NOMO-1 treated with DMSO at 0.1 percent for 48 hours (cell line): ENCODE measurements at regions not wholly inside any gene's neighbourhood (a gene's known extent, or its start where the extent isn't known, plus 50 kb on each side); places are given as distances from the start of the nearest gene placed in this dataset.

Experiments used
- DNase-seq: peaks from one replicate; lab custom pipeline; 2025; ENCODE audit not compliant: unreplicated experiment; lab: John Stamatoyannopoulos, UW

DNA sequence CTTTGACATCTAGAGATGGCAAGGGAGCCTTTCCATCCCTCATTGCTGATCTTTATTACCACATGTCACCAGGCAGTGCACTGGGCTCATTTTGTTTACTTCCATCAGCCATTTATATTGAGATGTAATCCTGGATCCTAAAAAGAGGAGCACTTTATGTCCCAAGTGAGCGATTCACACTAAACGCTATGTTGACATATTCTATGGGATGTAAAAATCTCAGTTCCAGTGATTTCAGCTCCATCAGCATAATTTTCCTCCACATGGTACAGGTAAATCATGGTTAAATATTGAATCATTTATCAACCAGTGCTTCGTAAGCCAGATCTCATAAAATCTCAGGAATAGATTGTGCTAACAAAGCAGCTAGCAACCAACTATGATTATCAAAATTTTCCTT is 634.8 kb upstream of the PLXNA2 start:
- no peak for DNase-seq

DNA sequence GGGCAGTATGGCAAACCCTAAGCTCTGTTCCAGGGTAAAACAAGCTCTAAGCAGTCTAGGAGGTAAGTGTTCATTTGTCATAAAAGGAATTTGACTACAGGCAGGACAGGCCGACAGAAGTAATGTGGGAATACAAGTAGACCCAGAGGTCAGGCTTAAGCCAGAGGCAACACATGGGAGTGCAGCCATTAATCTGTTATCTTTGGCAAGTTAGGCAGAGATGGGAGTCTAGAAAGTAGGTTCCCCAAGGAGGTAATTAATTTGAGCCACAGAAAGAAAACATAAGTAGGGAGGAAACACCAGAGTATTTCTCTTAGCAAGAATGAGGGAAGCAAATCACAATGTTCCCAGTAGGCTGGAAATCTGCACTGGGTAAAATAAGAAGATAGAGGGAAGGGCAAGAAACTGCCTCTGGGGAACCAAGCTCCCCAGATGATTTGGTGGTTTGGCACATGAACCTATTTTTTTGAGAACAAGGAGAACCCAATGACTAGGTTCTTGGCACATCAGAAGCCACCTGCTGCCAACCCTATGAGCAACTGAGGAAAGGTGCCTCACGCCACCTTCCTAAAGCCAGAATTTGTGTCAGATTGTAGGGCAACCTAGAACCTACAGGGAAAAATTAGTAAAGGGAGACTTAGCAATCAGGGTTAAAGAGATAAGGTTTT is 636.4 kb upstream of the PLXNA2 start:
- DNase-seq, result no peak

DNA sequence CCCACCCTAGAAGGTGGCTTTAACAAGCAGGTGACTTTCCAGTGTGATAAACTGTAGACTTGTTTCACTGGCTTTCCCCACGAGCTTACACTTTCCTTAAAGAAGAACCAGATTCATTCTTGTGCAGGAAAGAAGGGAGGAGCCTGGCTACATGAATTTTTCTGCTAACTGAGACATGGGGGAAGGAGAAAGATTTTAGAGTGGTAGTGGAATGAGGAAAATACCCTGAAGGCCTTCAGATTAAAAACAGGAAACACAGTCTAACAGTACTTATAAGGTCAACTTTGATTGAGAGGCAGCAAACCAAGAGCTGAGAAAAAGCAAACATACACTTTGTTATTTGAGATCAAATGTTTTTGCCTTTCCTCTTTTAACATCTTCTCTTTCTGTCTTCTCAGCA is 640.9 kb upstream of the PLXNA2 start:
- DNase-seq, result no peak

DNA sequence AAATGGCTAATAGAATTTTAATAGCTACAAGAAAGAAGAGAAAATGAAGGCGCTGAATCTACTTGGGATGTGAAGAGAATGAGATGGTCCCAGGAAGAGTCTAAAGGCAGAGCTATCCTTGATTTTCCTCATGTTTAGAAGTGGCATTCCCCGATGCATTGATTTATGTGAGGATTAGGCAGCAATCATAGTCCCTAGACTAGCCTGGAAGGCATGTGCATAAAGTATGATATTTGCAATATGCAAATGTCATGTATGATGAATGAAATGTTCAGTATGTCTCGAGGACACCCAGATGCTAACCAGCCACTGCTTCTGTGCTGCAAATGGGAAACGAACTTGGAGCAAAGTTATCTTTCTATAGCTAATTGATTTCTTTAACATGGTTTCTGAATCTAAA is 641.5 kb upstream of the PLXNA2 start:
- no peak for DNase-seq

DNA sequence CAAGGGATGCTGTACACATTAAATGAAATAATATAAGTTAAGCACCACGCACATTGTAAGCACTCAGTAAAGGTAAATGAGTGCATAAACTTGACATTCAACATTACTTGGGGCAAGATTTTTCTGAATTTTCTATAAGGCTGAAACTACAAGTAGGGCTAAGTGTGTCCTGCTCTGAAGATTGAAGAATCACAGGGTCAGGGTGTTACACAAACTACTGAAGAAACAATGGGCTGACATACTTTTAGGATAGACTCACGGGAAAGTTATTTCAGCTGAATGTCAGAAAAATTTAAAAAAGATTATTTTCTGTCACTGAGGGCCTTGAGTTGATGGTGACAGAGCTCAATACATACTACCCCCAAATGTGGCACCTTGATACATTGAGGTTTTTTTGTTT is 644.2 kb upstream of the PLXNA2 start:
- DNase-seq, result no peak

DNA sequence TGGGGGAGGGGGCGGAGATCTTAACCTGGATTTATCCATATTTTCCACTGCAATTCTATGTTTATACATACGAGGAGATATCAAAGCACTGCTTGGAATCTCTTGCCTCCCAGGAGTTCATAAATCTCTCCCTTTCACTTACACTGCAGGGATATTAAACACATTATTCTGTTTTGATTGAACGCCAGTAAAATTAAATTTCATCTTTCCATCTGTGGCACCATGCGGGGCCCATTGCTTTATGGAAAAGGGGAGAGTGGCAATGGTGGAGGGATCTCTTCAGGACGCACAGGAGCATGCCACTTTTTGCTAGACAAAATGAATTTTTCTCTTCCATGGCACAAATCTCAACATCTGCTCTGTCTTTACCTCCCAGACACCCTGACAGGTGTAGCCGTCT is 648.0 kb upstream of the PLXNA2 start:
- no peak for DNase-seq

DNA sequence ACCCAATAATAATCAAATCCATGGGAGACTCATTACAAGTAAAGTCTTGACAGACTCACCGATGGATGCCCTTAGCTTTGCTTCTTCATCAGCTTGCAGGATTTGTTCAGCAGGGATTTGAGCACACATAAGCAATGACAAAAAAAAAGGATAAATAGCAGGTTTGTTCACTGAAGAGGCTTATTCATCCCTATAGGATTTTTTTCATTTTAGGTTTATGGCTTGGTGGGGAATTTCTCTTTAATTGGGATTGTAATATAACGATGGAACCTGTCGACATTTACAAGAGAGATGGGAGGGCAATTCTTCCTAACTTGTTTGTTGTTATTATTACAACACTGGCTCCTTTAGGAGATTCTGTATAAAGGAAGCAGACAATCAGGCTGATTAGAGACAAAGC is 649.1 kb upstream of the PLXNA2 start:
- DNase-seq, result no peak

DNA sequence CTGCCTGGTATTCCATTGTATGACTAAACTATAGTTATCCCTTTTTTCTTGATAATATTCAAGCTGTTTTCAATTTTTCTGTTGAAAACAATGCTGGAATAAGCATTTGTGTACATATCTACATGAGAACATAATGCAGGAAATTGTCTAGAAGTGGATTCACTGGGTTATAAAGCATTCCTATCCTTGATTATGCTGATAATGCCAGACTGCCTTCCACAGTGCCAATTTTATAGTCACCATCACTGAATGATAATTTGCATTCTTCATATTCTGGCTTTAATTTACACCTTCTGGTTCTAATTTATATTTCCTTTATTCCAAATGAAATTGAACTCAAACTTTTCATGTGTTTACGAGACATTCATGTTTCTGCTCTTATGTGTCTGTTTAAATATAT is 651.0 kb upstream of the PLXNA2 start:
- no peak for DNase-seq

DNA sequence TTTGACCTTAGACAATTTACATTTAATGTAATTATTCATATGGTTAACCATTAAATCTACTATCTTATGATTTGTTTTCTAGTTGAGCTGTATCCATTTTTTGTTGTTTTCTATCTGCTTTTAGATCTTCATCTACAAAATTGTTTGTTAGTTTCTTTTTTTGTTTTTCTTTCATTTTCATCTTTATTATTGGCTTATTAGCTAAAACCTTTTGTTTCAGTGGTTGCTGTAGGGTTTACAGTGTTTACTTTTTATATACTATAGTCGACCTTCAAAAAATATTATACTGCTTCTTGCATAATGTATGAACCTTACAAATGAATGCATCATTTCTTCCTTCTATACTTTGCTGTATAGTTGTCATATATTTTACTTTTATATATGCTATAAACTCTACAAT is 651.6 kb upstream of the PLXNA2 start:
- DNase-seq, result no peak

DNA sequence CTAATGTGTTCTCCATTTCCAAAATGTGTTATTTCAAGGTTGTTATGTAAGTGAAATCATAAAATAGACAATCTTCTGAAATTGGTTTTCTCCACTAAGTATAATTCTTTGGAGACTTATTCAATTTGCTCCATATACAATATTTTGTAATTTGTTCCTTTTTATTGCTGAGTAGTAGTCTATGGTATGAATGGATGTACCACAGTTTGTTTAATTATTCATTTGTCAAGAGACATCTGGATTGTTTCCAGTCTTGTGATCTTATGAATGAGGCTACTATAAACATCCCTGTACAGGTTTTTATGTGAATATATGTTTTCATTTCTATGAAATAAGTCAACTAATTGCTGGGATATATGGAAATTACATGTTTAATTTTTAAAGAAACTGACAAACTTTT is 652.6 kb upstream of the PLXNA2 start:
- DNase-seq, result no peak

DNA sequence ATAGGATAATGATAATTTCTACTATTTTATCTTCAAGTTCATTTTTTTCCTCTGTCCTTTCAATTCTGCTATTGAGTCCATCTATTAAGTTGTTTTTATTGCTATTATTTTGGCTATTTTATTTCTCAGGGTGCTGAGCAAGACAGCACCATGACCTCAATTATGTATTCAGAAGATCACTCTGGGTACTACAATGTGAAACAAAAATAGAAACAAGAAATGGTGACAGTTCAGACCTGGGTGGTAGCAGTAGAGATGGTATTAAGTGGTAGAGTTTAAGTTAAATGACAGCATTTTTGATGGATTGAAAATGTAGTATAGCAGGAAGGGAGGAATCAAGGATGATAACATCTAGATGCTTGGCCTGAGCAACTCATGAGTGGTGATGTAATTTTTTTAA is 655.3 kb upstream of the PLXNA2 start:
- DNase-seq, result no peak

DNA sequence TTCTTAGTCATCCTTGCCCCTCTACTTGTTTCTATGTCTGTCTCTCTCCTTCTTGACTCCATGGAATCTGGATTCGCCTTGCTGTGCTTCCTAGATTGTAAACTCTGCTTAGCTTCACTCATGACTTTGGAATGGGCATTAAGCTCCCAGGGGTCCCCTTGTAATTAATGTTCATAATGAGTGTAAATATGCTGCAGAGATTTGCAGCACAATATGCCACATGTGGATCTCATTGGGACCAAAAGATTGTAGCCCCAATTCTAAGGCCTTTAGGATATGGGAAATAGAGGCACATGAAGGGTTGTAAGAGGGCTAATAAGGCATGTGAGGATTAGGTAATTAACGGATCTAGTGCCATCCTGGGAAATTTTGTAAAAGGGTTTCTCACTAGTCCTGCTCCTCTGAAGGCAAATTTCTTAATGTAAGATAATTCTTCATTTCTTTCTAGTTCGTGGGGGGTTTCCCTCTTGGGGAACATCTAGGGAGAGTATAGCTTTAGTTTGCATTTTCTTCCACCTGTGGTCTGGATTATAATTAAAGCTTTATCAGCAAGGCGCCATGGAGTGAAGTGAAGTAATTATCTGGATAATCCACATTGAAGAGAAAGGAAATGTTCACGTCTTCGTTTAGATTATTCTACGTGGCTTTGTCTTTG is 659.2 kb upstream of the PLXNA2 start:
- DNase-seq, result no peak

DNA sequence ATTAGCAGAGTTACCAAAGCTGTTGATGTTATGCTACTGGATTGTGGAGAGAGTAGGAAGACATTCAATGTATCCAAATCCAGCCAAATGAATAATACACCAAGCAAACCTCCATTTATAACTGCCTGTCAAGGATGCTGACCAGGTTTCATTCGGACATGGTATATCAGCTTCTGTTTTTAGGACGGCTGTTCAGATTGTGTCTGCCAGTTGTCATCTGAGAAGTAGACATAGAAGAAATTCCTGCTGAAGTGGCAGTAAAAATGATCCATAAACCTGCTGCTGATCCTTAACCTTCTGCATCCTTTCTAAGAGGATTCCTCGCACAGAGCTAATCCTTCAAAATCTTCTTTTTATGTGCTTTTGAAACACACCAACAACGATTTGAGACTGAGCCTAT is 663.6 kb upstream of the PLXNA2 start:
- no peak for DNase-seq

DNA sequence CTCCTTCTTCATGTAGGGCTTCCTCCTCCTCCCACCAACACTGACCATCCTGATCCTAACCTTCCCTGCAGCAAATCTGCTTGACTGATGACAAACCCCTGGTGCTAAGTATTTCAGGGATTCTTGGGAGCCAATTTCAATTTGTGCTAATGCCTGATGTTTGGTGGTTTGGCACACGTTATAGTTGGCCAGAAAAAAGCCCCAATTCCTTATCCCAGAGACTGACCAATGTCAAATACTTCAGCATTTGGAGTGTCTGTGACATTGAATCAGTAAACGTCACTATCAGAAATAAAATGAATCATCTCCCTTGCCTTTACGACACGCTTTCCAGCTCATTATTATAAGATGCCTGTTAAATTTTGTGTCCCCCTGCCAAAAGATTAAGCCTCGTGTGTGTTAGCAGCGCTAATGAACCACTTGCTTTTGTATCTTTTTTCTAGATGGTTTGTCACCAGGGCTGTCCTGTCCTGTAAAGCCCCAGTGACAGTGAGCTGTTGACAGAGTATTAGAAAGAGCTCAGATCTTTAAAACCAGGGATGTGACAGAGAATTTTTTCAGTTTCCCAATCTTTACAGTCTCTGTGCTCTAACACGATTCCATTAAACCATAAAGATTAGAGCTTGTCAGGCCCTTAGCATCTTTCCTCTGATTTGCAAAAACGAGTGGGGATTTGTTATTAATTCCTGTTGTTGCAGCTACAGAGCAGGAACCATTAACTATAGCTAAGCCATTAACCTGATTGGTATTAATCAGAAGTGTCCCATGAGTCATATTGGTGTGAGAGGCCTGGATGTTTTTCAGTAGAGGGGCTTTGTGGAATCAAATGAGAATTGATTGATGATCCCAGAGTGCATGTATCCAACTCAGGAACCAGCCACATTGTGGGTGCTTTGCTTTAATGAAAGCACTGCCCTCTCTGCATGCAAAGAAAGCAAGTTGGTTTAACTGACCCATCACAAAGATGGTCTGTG is 665.1 kb upstream of the PLXNA2 start:
- no peak for DNase-seq

DNA sequence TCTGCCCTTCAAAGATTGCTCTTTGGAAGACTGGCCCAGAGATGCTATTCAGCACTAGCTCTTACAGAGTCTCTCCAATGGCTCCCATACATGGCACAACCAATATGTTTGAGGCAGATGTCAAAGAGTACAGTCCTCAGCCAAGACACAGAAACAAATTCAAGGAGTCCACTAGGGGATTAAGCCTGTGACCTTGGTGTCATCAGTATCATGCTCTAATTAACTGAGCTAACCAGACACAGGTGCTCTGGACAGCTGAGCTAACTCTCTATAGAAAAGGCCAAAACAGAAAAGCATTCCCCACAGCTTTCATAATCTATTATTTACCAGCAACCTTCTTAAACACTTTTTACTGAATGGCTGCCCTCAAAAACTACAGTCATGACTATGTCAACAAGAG is 666.0 kb upstream of the PLXNA2 start:
- no peak for DNase-seq

DNA sequence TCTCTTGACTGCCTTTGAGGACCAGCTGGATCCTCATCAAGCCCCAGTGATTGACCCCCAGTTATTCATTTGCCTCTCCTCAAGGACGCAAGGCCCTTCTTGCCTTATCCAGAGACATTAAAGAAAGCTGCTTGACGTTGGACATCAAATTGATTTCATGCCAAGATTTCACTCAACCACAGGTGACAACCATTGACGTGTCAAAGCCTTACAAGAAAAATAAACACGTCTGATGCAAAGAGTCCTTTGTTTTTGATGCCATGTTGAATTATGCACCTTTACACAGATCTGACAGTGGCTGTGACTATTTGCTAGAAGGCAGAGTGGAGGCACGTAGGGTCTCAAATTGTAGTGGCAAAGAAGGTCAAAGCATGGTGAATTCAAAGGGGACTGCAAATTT is 666.2 kb upstream of the CAMK1G start:
- no peak for DNase-seq

DNA sequence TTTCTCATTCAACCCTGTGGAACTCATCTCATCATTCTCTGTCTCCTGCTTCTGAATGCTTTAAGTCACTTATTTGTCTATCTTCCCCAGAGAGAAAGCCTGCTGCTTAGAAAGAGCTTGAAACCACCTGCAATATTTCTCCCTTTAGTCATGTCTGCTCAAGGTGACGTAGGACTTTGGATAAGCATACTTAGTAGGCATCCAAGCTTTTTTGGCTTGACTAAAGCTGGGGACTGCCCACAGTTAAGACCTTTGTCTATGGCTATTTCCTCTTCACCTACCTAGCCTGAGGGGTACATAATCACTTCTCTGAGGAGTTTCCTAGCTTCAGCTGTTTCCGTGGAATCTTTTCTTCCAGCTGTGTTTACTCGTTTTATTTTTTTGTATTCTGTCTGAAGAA is 665.8 kb upstream of the CAMK1G start:
- DNase-seq, result no peak

DNA sequence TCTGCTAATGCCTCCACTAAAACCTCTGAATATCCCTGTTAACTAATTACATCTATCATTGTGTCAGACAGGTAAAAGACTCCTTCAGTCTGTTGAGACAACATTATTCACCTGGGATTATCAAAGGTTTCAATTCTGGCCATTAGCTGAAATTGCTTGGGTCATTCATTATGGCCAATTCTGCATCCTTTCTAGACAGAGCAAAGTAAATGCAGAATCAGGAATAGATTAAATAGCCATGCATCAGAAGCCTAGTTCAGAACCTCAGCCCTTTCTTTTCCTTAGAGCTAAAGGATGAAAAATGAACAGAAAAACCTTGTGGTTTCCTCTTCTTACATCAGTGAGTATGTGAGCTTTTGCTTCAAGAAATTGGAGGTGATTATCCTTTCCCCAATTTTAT is 665.4 kb upstream of the CAMK1G start:
- DNase-seq, result no peak

DNA sequence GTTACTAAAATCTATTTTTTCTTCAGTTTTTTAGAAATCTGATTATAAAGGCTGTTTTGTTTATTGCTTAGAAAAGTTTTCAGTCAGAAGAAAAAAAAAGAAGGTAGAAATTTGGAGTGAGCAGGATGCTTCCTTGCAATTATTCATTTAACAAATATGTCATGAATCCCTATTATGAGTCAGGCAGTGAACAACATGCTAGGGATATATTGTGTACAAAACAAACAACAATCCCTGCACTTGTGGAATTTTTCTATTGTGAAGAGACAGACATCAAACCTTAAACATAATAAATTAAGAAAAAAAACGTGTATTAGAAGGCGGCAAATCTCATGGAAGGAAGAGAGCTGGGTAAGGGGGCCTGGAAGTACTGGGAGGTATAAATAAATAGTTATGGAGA is 664.1 kb upstream of the CAMK1G start:
- no peak for DNase-seq

DNA sequence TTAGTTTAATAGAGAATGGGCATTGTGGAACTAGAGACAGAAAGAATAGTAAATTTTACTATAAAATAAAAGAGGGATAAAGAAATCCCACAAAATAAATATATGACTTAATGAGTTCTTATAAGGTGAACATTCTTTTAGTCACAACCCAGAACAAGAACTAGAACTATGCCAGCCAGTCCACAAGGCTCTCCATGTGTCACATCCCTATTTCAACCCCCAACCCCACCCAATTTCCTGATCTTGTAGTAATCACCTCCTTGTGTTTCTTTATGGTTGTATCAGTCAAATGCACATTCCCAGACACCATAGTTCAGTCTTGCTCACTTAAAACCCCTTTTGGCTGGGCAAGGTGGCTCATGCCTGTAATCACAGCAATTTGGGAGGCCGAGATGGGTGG is 662.3 kb upstream of the CAMK1G start:
- DNase-seq, result no peak

DNA sequence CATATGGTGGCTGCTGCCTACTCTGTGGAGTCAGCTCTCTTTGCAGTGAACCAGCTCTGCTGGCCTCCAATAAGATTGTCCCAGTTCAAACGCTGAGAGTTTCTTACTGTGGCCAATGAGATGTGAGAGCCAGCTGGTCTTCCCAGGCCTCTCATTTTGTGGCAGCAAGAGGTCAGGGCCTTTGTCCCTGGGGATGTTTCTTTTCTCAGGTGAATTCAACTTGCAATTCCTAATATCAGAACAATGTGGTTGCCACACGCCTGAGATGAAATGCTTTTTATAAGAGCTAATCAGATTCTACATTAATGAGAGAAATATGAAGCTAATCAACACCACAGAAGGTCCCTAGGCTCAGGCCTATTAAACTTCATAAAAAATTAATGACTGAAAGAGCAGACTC is 660.1 kb upstream of the CAMK1G start:
- DNase-seq, result no peak
